Astrocyte of the spinal cord (primary cell): ENCODE measurements at regions not wholly inside any gene's neighbourhood (a gene's known extent, or its start where the extent isn't known, plus 50 kb on each side); places are given as distances from the start of the nearest gene placed in this dataset.

Experiments used
- DNase-seq: peaks from one replicate; pipeline ENCODE4 v3.0.0; 2011; ENCODE audit warnings: low read depth, low spot score
- H3K4me3 ChIP-seq: 2 replicates; pipeline ENCODE4 v1.5.1; 2011; ENCODE audit warnings: low read depth, mild to moderate bottlenecking, low read length, moderate library complexity
- in situ Hi-C: cut with HindIII; loops from 2 replicates; pipeline ENCODE4 v1.10.0; 2017; ENCODE audit warnings: low sequenced_read_pairs
- TF ChIP-seq, protein P1 (sequence below): IDR thresholded peaks from 2 replicates; pipeline ENCODE4 v1.5.1; 2012; ENCODE audit warnings: low read depth, mild to moderate bottlenecking, low read length, inconsistent platforms

DNA sequence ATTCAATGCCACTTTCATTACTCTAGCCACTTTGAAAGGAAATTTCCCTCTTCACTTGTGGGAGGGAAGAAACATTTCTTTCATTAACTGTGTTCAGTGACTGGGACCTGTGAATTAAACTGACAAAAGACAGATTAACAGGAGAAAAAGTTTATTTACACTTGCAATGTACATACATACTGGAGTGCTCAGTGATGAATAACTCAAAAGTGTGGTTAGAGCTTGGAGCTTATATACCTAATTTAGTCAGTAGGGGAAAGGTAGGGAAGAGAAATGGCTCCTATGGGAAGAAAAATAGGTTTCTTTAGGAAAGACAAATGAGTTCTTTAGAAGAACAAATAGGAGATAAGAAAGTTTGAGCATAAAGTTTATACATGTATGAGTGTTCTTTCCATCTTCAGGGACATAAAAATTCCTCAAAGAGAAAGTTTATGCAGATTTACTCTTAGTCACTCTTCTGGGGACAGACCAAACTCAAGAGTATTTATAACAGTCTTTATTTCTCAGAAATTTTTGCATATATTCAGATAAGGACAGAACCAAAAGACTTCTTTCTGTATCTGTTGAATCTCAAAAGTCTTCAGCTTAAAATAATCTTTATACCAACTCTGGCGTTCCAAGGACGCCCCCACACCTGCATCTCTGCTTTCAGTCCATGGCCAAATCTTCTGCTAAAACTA lies 120.0 kb upstream of the RAI14 start:
- in situ Hi-C loops = no loop called here
- no peak for DNase-seq
- H3K4me3 ChIP-seq = no peak overlapping the region
- TF ChIP-seq, protein P1, sequence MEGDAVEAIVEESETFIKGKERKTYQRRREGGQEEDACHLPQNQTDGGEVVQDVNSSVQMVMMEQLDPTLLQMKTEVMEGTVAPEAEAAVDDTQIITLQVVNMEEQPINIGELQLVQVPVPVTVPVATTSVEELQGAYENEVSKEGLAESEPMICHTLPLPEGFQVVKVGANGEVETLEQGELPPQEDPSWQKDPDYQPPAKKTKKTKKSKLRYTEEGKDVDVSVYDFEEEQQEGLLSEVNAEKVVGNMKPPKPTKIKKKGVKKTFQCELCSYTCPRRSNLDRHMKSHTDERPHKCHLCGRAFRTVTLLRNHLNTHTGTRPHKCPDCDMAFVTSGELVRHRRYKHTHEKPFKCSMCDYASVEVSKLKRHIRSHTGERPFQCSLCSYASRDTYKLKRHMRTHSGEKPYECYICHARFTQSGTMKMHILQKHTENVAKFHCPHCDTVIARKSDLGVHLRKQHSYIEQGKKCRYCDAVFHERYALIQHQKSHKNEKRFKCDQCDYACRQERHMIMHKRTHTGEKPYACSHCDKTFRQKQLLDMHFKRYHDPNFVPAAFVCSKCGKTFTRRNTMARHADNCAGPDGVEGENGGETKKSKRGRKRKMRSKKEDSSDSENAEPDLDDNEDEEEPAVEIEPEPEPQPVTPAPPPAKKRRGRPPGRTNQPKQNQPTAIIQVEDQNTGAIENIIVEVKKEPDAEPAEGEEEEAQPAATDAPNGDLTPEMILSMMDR = no peak

DNA sequence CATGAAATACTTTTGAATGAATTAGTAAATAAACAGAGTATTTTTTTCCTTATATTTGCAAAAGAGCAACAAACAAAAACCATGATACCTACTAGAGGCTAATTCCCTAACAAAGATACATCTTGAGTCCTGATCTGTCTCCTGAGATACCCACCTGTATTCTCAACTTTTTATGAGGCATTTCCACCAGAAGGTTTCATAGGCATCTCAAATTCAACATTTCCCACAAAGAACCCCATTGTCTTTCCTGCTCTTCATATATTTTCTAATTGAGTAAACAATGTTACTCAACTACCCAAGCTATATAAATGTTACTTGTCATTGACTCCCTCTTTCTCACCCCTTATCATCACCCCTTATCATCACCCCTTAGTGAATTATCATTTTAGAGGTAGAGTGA lies 119.4 kb upstream of the RAI14 start:
- H3K4me3 ChIP-seq = no peak overlapping the region
- in situ Hi-C loops = no loop called here
- DNase-seq = no peak
- TF ChIP-seq, protein P1 = no peak

DNA sequence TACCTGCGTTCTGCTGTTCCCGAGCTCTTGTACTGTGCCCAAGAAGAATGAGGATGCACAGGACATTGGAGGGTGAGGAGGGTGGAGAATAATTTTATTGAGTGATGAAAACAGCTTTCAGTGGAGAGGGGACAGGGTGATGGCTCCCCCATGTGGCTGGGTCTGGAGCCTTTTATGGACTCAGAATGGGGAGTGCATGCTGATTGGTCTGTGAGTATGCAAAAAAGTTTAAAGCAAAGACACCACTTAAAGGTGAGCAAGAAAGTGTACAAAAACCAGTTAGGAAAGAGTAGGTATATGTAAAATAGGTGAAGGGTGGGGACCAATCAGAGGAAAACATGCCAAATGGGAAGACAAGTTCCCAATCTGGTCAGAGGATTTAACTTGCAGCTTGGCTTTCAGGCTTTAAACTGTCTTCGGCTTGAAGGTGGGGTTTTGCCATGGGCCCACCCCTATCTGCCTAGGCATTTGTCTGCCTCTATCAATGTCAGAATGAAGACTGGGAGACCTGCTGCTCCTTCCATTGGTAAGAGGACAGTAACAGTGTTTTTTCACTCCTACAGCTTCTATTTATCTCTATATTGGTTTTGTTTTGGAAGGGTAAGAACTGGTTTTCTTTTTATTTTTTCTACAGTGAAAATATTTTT lies 118.0 kb upstream of the RAI14 start:
- in situ Hi-C loops = no loop called here
- no peak overlapping the region for H3K4me3 ChIP-seq
- TF ChIP-seq, protein P1 = peak; percentile 25
- no peak for DNase-seq

DNA sequence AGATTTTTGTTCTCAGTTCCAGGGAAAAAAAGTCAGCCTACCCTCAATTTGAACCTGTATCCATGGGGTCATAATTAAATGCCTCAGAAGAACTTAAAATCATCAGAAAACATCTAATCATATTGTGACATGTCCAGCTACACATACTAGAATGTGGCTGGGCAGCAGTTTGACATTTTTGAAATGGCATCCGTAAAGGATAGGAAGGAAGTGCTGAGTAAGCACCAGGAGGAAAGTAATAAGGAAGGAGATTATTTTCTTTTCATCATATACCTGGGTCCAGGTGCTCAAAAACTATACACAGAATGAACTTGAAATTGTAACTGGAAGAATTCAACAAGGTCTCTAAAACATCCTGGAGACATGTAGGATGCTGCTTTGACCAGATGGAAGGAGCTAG lies 116.9 kb upstream of the RAI14 start:
- in situ Hi-C loops = no loop called here
- TF ChIP-seq, protein P1 = no peak
- DNase-seq = no peak
- no peak overlapping the region for H3K4me3 ChIP-seq

DNA sequence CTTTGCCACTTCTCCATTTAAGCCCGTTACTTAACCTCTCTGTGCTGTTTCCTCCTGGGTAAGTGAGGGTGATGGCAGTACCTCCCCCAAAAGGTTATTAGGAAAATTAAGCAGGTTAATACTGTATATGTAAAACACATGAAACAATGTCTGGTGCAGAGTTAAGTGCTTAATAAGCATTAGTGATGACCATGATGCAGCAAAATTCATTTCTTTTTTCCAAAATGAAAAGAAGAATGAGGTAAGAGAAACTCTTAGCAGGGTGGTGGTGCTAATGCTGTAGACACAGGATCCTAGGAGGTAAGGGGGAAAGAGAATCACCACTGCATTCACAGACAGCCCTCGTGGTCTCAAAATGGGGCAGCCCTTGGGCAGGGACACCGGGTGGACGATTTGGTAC lies 115.1 kb upstream of the RAI14 start:
- TF ChIP-seq, protein P1 = no peak
- no peak for DNase-seq
- no peak overlapping the region for H3K4me3 ChIP-seq
- in situ Hi-C loops = no loop called here

DNA sequence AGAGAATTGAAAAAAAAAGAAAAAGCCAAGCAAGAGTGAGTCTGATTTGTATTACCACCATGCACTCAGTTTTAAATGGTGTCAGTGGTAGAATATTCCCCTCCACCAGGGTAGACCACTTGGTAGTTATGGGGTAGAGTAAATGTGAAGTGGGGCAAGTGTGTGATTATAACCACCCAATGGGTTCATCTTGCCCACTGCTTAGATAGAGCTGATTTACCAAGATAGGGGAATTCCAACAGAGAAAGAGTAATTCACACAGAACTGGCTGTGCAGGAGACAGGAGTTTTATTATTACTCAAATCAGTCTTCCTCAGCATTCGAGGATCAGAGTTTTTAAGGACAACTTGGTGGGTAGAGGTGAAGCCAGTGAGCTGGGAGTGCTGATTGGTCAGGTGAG lies 113.3 kb upstream of the RAI14 start:
- in situ Hi-C loops = no loop called here
- no peak overlapping the region for H3K4me3 ChIP-seq

More for the DNA sequence above, 113.3 kb upstream of the RAI14 start:
- TF ChIP-seq, protein P1 = no peak
- DNase-seq = no peak
